Fibroblast of villous mesenchyme (primary cell): ENCODE measurements at regions not wholly inside any gene's neighbourhood (a gene's known extent, or its start where the extent isn't known, plus 50 kb on each side); places are given as distances from the start of the nearest gene placed in this dataset.

Experiments
- DNase-seq: peaks from one replicate; pipeline ENCODE4 v3.0.0-alpha.2; 2010; ENCODE audit warnings: low read depth
- H3K4me3 ChIP-seq: 2 replicates; pipeline ENCODE4 v1.5.1; 2011; ENCODE audit warnings: low read depth, mild to moderate bottlenecking, low read length
- CTCF ChIP-seq: IDR thresholded peaks from 2 replicates; pipeline ENCODE4 v1.5.1; 2012; ENCODE audit warnings: low read depth, mild to moderate bottlenecking, low read length; ENCODE audit not compliant: insufficient read depth

DNA sequence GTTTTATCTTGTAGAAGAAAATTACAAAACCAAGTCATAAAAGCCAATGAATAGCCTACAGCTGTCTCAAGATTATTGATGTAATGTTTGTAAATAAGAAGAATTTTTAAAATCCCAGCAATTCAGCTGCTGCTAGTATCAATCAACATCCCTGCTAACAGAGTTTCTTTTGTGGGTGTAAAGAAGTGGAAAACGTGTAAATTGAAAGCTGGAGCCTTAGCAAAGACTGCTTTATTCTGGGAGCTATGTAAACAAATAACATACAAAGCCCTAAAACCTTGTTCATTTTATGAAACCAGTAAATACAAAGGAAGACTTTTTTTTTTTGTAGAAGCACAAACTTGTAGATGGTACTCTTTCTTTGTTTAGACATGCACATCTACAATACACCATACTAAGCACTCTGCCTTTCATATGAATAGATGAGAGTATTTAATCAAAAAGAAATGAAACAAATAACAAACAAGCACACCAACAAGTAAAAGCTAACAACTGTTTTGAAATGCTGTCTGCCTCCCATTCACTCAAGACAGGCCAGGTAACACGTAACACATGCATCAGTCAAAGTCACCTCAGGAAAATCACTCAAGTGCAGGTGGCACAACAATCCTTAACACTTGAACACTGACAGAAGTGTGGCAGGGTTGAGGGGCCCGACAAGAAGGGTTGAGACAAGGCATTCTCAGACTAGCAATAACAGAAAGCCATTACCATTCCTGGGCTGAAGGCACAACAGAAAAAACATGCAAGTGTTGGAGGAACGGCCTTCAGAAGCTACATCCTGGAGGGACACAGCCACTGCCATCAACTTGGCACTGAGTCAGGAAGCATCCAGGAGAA lies 1364.0 kb upstream of the SEL1L start:
- no peak overlapping the region for H3K4me3 ChIP-seq
- no peak for TF ChIP-seq CTCF
- DNase-seq, result peak; percentile 3

DNA sequence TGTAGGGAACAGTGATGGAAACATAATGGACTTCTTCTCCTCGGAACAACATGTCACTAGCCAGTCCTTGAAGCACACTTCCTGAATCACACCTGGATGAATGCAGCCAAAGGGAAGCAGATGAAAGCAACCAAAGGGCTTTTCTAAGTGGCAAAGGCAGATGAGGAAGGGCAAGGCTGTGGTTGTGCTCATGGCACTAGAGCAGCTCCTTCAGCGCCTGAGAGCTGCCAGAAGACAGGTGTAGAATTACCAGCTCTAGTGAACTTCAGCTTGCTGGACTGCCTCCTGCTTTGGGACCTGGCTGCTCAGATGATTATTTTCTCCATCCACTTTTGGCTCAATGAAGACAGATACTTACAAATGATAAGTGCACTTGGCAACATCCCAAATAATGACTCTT lies 1372.1 kb upstream of the SEL1L start:
- DNase-seq, result no peak
- TF ChIP-seq CTCF, result no peak
- H3K4me3 ChIP-seq, result no peak overlapping the region

DNA sequence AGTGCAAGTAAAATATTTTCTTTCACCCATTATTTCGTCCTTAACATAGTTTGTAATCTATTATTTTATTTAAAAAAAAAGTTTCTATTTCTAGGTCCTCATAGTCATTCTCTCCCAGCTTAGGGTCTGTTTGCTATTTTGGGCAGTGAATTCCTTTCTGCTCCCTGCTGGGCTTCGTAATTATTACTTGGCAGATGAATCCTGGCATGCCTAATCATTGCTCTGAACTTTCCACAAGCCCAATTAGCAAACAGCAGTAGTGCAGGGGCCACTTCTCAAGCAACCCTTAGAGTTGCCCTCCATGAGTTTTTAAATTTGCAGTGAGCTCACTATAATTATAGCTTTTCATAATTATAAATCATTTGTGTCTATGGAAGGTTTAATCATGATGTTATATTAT lies 1378.3 kb upstream of the SEL1L start:
- no peak for DNase-seq
- TF ChIP-seq CTCF, result no peak
- H3K4me3 ChIP-seq, result no peak overlapping the region

DNA sequence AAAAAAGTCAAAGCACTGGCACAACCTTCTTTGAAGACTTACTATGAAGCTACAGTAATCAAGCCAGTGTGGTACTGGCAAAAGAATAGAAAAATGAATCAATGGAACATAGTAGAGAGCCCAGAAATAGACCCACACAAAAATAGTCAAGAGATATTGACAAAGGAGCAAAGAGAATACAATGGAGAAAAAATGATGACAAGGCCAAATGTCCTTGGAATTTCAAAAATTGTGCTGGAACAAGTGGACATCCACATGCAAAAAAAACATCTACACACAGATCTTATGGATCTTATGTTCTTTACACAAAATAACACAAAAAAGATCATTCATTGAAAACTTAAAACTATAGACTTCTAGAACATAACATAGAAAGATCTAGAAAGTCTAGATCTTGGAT lies 1379.7 kb upstream of the SEL1L start:
- TF ChIP-seq CTCF, result no peak

DNA sequence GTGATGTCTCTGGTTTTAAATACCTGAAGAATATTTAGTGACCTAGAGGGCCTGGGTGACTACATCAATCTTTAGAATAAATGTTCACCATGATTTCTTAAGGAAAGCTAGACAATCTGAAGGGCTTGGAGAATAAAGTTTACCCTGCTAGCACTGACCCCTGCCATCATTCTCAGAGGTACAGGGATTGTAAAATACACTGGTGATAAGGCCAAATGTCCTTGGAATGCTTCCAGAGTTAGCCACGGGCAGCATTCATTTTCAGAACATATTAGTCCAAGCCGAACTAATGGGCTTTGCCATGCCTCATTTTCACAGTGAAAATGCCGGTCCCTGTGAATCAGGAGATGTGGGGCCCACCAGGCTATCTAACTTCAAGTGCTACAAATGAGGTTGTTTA lies 1381.7 kb upstream of the SEL1L start:
- no peak overlapping the region for H3K4me3 ChIP-seq
- no peak for TF ChIP-seq CTCF
- no peak for DNase-seq

More for the DNA sequence above, 1379.7 kb upstream of the SEL1L start:
- no peak overlapping the region for H3K4me3 ChIP-seq
- DNase-seq, result no peak

DNA sequence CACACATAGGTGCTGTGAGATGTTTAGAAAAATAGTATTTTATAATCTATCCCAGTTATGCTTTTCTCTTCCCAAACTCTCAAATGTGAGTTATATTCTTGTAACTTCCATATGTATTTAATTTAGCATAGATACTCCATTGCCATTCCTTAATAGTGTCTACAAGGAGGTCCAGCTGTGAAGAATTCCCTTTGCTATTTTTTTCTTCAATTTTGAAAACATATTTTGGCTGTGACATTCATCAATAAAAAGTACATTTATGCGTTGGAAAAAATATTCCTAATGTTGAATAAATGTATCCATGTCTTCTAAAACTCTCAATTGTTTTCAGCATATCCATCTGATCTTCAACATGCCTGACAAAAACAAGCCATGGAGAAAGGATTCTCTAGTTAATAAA lies 1402.0 kb upstream of the SEL1L start:
- TF ChIP-seq CTCF, result no peak
- H3K4me3 ChIP-seq, result no peak overlapping the region
- no peak for DNase-seq

DNA sequence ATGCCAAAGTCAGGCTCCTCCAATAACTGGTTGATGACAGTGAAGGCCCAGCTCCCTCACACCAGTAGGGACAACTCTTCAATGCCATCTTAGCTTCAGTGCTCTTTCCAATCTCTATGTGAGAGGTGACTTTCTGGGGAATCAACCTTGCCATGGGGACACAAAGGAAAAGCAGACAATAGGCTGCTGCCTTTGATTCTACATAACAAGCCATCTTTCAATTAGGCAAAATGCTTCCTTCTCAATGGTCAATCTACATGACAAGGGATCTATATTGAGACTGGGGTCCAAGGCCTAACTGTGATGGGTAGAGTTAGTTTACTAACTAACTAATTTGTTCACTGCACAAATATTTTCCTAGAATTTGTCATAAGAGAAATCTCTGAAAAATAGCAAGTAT lies 1417.5 kb upstream of the SEL1L start:
- no peak for DNase-seq
- TF ChIP-seq CTCF, result no peak
- H3K4me3 ChIP-seq, result no peak overlapping the region
